ENCODE measurements at regions not wholly inside any gene's neighbourhood (a gene's known extent, or its start where the extent isn't known, plus 50 kb on each side); places are given as distances from the start of the nearest gene placed in this dataset.

GRCh38 chr5:127205147-127205546 lies 85.4 kb upstream of the MEGF10 start:
- TF ChIP-seq ZNF518A (tag by site-specific recombination; conservative IDR thresholded peaks at IDR 0.05; ENCODE audit: low read depth) (no peak), MEIS1 (CRISPR knock-in tag; IDR thresholded peaks at IDR 0.05; ENCODE audit: borderline replicate concordance) (no peak), EGR2 (tag by site-specific recombination; IDR thresholded peaks at IDR 0.05; ENCODE audit: low read depth) (no peak), ZNF404 (tag by site-specific recombination; IDR thresholded peaks at IDR 0.05) (no peak), ZNF623 (tag by site-specific recombination; IDR thresholded peaks at IDR 0.05) (no peak), ZNF112 (tag by site-specific recombination; IDR thresholded peaks at IDR 0.05) (no peak), ZNF530 (tag by site-specific recombination; IDR thresholded peaks at IDR 0.05; ENCODE audit: low read depth) (no peak), ATF2 (tag by site-specific recombination; IDR thresholded peaks at IDR 0.05; ENCODE audit: low read depth) (no peak), SP7 (tag by site-specific recombination; IDR thresholded peaks at IDR 0.05) (no peak), INSM2 (tag by site-specific recombination; IDR thresholded peaks at IDR 0.05) (no peak)
- TF ChIP-seq, protein P1, sequence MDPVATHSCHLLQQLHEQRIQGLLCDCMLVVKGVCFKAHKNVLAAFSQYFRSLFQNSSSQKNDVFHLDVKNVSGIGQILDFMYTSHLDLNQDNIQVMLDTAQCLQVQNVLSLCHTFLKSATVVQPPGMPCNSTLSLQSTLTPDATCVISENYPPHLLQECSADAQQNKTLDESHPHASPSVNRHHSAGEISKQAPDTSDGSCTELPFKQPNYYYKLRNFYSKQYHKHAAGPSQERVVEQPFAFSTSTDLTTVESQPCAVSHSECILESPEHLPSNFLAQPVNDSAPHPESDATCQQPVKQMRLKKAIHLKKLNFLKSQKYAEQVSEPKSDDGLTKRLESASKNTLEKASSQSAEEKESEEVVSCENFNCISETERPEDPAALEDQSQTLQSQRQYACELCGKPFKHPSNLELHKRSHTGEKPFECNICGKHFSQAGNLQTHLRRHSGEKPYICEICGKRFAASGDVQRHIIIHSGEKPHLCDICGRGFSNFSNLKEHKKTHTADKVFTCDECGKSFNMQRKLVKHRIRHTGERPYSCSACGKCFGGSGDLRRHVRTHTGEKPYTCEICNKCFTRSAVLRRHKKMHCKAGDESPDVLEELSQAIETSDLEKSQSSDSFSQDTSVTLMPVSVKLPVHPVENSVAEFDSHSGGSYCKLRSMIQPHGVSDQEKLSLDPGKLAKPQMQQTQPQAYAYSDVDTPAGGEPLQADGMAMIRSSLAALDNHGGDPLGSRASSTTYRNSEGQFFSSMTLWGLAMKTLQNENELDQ (tag by site-specific recombination; IDR thresholded peaks at IDR 0.05; ENCODE audit: low read depth): no peak
- TF ChIP-seq, protein P2, sequence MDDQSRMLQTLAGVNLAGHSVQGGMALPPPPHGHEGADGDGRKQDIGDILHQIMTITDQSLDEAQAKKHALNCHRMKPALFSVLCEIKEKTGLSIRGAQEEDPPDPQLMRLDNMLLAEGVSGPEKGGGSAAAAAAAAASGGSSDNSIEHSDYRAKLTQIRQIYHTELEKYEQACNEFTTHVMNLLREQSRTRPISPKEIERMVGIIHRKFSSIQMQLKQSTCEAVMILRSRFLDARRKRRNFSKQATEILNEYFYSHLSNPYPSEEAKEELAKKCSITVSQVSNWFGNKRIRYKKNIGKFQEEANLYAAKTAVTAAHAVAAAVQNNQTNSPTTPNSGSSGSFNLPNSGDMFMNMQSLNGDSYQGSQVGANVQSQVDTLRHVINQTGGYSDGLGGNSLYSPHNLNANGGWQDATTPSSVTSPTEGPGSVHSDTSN (CRISPR knock-in tag; IDR thresholded peaks at IDR 0.05): no peak
- TF ChIP-seq, protein P3, sequence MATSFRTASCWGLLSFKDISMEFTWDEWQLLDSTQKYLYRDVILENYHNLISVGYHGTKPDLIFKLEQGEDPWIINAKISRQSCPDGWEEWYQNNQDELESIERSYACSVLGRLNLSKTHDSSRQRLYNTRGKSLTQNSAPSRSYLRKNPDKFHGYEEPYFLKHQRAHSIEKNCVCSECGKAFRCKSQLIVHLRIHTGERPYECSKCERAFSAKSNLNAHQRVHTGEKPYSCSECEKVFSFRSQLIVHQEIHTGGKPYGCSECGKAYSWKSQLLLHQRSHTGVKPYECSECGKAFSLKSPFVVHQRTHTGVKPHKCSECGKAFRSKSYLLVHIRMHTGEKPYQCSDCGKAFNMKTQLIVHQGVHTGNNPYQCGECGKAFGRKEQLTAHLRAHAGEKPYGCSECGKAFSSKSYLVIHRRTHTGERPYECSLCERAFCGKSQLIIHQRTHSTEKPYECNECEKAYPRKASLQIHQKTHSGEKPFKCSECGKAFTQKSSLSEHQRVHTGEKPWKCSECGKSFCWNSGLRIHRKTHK (tag by site-specific recombination; IDR thresholded peaks at IDR 0.05): no peak
- Histone ChIP-seq H3K36me3 (ENCODE audit: control insufficient read depth in 2 of 2, insufficient read depth in 1 of 2, low read length in 2 of 2) (no peaks in the 10 kb centered on the region), H3K4me1 (ENCODE audit: control insufficient read depth, insufficient read depth, low read length) (peaks cover 8% of the 10 kb centered on the region), H3K4me3 (ENCODE audit: low read depth, low read length) (no peak overlapping the region), H3K27ac (ENCODE audit: extremely low read depth, low read depth, low read length) (no peak overlapping the region), H3K9me3 (ENCODE audit: control insufficient read depth, insufficient read depth, low read depth, low read length) (no peaks in the 10 kb centered on the region)
- ChIA-PET POLR2A (no interaction called here), CTCF (no interaction called here)

Data from HEK293 (cell line).